ENCODE measurements at regions not wholly inside any gene's neighbourhood (a gene's known extent, or its start where the extent isn't known, plus 50 kb on each side); places are given as distances from the start of the nearest gene placed in this dataset.

DNA sequence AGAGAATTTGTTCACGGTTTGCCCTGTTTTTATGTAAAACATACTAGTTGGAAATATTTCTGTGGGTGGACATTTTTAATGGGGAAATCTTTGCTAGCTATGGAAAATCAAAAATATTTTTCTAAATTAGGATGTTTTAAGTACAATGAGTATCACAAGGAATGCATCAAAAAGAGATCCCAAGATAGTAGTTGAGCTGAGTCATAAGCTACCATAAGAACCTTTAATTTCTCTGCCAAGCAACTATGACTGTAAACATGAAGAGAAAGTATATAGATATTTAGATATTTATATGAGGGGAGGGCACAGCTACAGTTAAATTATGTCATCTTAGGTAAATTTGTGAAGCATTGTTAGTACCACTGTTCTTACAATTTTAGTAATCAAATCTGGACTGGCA lies 646.2 kb downstream of the XIRP2 start:
- TF ChIP-seq, protein P1, sequence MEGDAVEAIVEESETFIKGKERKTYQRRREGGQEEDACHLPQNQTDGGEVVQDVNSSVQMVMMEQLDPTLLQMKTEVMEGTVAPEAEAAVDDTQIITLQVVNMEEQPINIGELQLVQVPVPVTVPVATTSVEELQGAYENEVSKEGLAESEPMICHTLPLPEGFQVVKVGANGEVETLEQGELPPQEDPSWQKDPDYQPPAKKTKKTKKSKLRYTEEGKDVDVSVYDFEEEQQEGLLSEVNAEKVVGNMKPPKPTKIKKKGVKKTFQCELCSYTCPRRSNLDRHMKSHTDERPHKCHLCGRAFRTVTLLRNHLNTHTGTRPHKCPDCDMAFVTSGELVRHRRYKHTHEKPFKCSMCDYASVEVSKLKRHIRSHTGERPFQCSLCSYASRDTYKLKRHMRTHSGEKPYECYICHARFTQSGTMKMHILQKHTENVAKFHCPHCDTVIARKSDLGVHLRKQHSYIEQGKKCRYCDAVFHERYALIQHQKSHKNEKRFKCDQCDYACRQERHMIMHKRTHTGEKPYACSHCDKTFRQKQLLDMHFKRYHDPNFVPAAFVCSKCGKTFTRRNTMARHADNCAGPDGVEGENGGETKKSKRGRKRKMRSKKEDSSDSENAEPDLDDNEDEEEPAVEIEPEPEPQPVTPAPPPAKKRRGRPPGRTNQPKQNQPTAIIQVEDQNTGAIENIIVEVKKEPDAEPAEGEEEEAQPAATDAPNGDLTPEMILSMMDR (IDR thresholded peaks at IDR 0.05) = no peak
- TF ChIP-seq POLR2A (IDR thresholded peaks at IDR 0.05) = no peak
